Left lung (tissue), 4 donors: ENCODE measurements at regions not wholly inside any gene's neighbourhood (a gene's known extent, or its start where the extent isn't known, plus 50 kb on each side); places are given as distances from the start of the nearest gene placed in this dataset.

Source experiments
- ATAC-seq: fragments of 200-7000 bp; cut with Tn5 transposase; one replicate; pipeline ENCODE4 v1.9.1; 2020; ENCODE audit warnings: moderate library complexity
- DNase-seq, 4 donors: peaks; one replicate each; pipeline ENCODE4 v3.0.0-alpha.2; 2013 to 2020
- H3K27ac ChIP-seq, 2 donors: fragments of 200-600 bp; sonication (generic) in 1 of 2; one replicate each; pipeline versions ENCODE4 v1.5.0 to v1.8.0; 2020 to 2021
- H3K27me3 ChIP-seq, 2 donors: fragments of 200-600 bp; sonication (generic) in 1 of 2; one replicate each; pipeline versions ENCODE4 v1.5.0 to v1.8.0; 2020 to 2021
- H3K36me3 ChIP-seq, 2 donors: fragments of 200-600 bp; sonication (generic) in 1 of 2; one replicate each; pipeline versions ENCODE4 v1.5.0 to v1.8.0; 2020 to 2021
- H3K4me1 ChIP-seq, 2 donors: fragments of 200-600 bp; one replicate each; pipeline ENCODE4 v1.8.0; 2021
- H3K4me3 ChIP-seq, 2 donors: fragments of 200-600 bp; sonication (generic) in 1 of 2; one replicate each; pipeline versions ENCODE4 v1.5.0 to v1.8.0; 2020 to 2021; ENCODE audit warnings: mild to moderate bottlenecking in 1 of 2
- H3K9me3 ChIP-seq, 2 donors: fragments of 200-600 bp; sonication (generic) in 1 of 2; one replicate each; pipeline versions ENCODE4 v1.5.0 to v1.8.0; 2020 to 2021
- CTCF ChIP-seq, 2 donors: fragments of 200-600 bp; sonication (generic) in 1 of 2; IDR thresholded peaks; one replicate each; pipeline versions ENCODE4 v1.5.0 to v1.8.0; 2021; ENCODE audit warnings: antibody characterized with exemption in 2 of 2
- intact Hi-C, 2 donors: fragments of 100-400 bp; cut with DNase I; formaldehyde crosslinking; loops; one replicate each; pipeline versions ENCODE4 v1.11.2 to v1.14.2; 2022
- donor health status: DM: no; HTN: yes; CAD: no.
- donor health status: DM: no; HTN: no; CAD: no.

- intact Hi-C loops, result no loop called here
- Histone ChIP-seq H3K36me3 (no peaks in the 10 kb centered on the region), H3K9me3 (peaks cover 0 to 32% of the 10 kb centered on the region in 2 donors), H3K4me1 (no peaks in the 10 kb centered on the region), H3K27ac (no peak overlapping the region), H3K27me3 (no peaks in the 10 kb centered on the region), H3K4me3 (no peak overlapping the region)
- no peak for TF ChIP-seq CTCF (IDR thresholded peaks at IDR 0.05)
- DNase-seq (no peak), ATAC-seq (no peak)
Observed at GRCh38 chr7:79730971-79731370, 277.5 kb upstream of the MAGI2 start.

GRCh38 chr7:79723833-79724618 is 270.6 kb upstream of the MAGI2 start:
- no peaks in the 10 kb centered on the region for H3K9me3 ChIP-seq
- TF ChIP-seq CTCF (IDR thresholded peaks at IDR 0.05), result no peak
- no peaks in the 10 kb centered on the region for H3K36me3 ChIP-seq
- no peaks in the 10 kb centered on the region for H3K27me3 ChIP-seq
- intact Hi-C loops, result no loop called here
- no peak overlapping the region for H3K27ac ChIP-seq
- DNase-seq (no peak), ATAC-seq (no peak)
- H3K4me3 ChIP-seq, result no peak overlapping the region
- H3K4me1 ChIP-seq, result no peaks in the 10 kb centered on the region

GRCh38 chr7:79722217-79722616 is 268.8 kb upstream of the MAGI2 start:
- no peak for TF ChIP-seq CTCF (IDR thresholded peaks at IDR 0.05)
- ATAC-seq (no peak), DNase-seq (no peak)
- Histone ChIP-seq H3K27me3 (no peaks in the 10 kb centered on the region), H3K4me1 (no peaks in the 10 kb centered on the region), H3K4me3 (no peak overlapping the region), H3K9me3 (no peaks in the 10 kb centered on the region), H3K27ac (no peak overlapping the region), H3K36me3 (no peaks in the 10 kb centered on the region)
- intact Hi-C loops, result no loop called here

- ATAC-seq, result no peak
- Histone ChIP-seq H3K4me1 (no peaks in the 10 kb centered on the region), H3K27me3 (no peaks in the 10 kb centered on the region), H3K27ac (no peak overlapping the region), H3K4me3 (no peak overlapping the region), H3K9me3 (no peaks in the 10 kb centered on the region), H3K36me3 (no peaks in the 10 kb centered on the region)
- intact Hi-C loops, result no loop called here
- DNase-seq, result peak in 1 of 4 donors; percentile 26
- TF ChIP-seq CTCF (IDR thresholded peaks at IDR 0.05), result no peak
Observed at GRCh38 chr7:79719216-79719615, 265.7 kb upstream of the MAGI2 start.

GRCh38 chr7:79716329-79716728 is 262.9 kb upstream of the MAGI2 start:
- no peak for ATAC-seq
- H3K9me3 ChIP-seq, result no peaks in the 10 kb centered on the region
- no peak for TF ChIP-seq CTCF (IDR thresholded peaks at IDR 0.05)
- no peak overlapping the region for H3K4me3 ChIP-seq
- H3K27me3 ChIP-seq, result no peaks in the 10 kb centered on the region
- no peaks in the 10 kb centered on the region for H3K36me3 ChIP-seq
- intact Hi-C loops, result no loop called here
- DNase-seq, result no peak
- no peak overlapping the region for H3K27ac ChIP-seq
- H3K4me1 ChIP-seq, result no peaks in the 10 kb centered on the region
